HCT116 (cell line): ENCODE measurements at regions not wholly inside any gene's neighbourhood (a gene's known extent, or its start where the extent isn't known, plus 50 kb on each side); places are given as distances from the start of the nearest gene placed in this dataset.

Experiments
- ATAC-seq: fragments of 200-7000 bp; cut with Tn5 transposase; 2 replicates; pipeline ENCODE4 v1.9.1; 2020; ENCODE audit warnings: mild to moderate bottlenecking, moderate library complexity
- BruUV-seq: library from RNA; stranded (reverse); fragments of 400-500 nt; replicated peaks from 2 replicates; lab custom pipeline; 2021; lab: Mats Ljungman, UMichigan
- CTCF ChIA-PET: fragments of 300-600 bp; sonication (Branson Sonifier 250); formaldehyde crosslinking; loops from one replicate; lab custom pipeline; 2021; ENCODE audit warnings: antibody characterized with exemption; lab: Charles Lee
- POLR2A ChIA-PET: fragments of 300-600, 350-600 bp; sonication (Branson Sonifier 250); formaldehyde crosslinking; loops from one replicate; lab custom pipeline; 2021; ENCODE audit warnings: antibody characterized with exemption; lab: Charles Lee
- RAD21 ChIA-PET, 2 experiments: fragments of 300-600 bp; sonication (Branson Sonifier 250); formaldehyde crosslinking; loops; one replicate each; lab custom pipeline; 2023; ENCODE audit warnings: low total read pairs in 2 of 2; ENCODE audit not compliant: uncharacterized antibody in 2 of 2, unreplicated experiment in 2 of 2, low non-redundant PET in 1 of 2; lab: Charles Lee
- DNase-seq: peaks from one replicate; pipeline ENCODE4 v3.0.0-alpha.2; 2010; ENCODE audit warnings: low read depth, low spot score
- H2AFZ ChIP-seq: fragments of 200-600 bp; shearing (Covaris generic), sonication (generic); 2 replicates; pipeline ENCODE4 v1.6.1; 2017; ENCODE audit warnings: low read depth, mixed run types, mixed read lengths, antibody characterized with exemption, low read length; ENCODE audit not compliant: poor library complexity, severe bottlenecking
- H3K27ac ChIP-seq: 2 replicates; pipeline ENCODE4 v1.5.1; 2012; ENCODE audit warnings: low read depth, low read length
- H3K27me3 ChIP-seq: fragments of 200-600 bp; sonication (generic); 2 replicates; pipeline ENCODE4 v1.6.1; 2016; ENCODE audit warnings: mixed run types, low read length, mixed read lengths; ENCODE audit not compliant: insufficient read depth
- H3K36me3 ChIP-seq, 2 experiments: fragments of 200-500 bp in 1 of 2; fragments of 200-600 bp in 1 of 2; sonication (Bioruptor generic) in 1 of 2; sonication (generic) in 1 of 2; 2 replicates each; pipeline versions ENCODE4 v1.5.1 to v1.6.1; 2014 to 2016; ENCODE audit warnings: low read length in 2 of 2, inconsistent platforms in 1 of 2, mixed read lengths in 1 of 2, mixed run types in 1 of 2; ENCODE audit not compliant: insufficient read depth in 2 of 2, control insufficient read depth in 1 of 2
- H3K4me1 ChIP-seq, 2 experiments: fragments of 200-600 bp in 1 of 2; sonication (generic) in 1 of 2; 2 replicates each; pipeline versions ENCODE4 v1.5.1 to v1.6.1; 2012 to 2017; ENCODE audit warnings: low read length in 2 of 2, inconsistent platforms in 1 of 2, mild to moderate bottlenecking in 1 of 2, mixed read lengths in 1 of 2, mixed run types in 1 of 2, moderate library complexity in 1 of 2; ENCODE audit not compliant: insufficient read depth in 2 of 2, control insufficient read depth in 1 of 2
- H3K4me2 ChIP-seq: fragments of 200-600 bp; sonication (generic); 2 replicates; pipeline ENCODE4 v1.6.1; 2017; ENCODE audit warnings: mixed run types, low read length, mixed read lengths
- H3K4me3 ChIP-seq, 2 experiments: fragments of 200-600 bp in 1 of 2; sonication (generic) in 1 of 2; replicated peaks in 1 of 2; 2 replicates each; pipeline ENCODE4 v1.5.1; 2011 to 2016; ENCODE audit warnings: low read length in 2 of 2, control low read depth in 1 of 2, low read depth in 1 of 2, mild to moderate bottlenecking in 1 of 2, mixed read lengths in 1 of 2, mixed run types in 1 of 2
- H3K79me2 ChIP-seq: fragments of 200-600 bp; sonication (generic); 2 replicates; pipeline ENCODE4 v1.6.1; 2017; ENCODE audit warnings: mild to moderate bottlenecking, mixed run types, low read length, moderate library complexity, mixed read lengths; ENCODE audit not compliant: insufficient read depth
- H3K9ac ChIP-seq: fragments of 200-600 bp; sonication (generic); 2 replicates; pipeline ENCODE4 v1.6.1; 2016; ENCODE audit warnings: low read length, mixed read lengths
- H3K9me2 ChIP-seq: fragments of 200-600 bp; sonication (generic), shearing (Covaris generic); 2 replicates; pipeline ENCODE4 v1.6.1; 2017; ENCODE audit warnings: mixed run types, mild to moderate bottlenecking, moderate library complexity; ENCODE audit not compliant: insufficient read depth
- H3K9me3 ChIP-seq, 2 experiments: fragments of 200-500 bp in 1 of 2; fragments of 200-600 bp in 1 of 2; sonication (Bioruptor generic) in 1 of 2; sonication (generic) in 1 of 2; 2 replicates each; pipeline ENCODE4 v1.6.1; 2014 to 2017; ENCODE audit warnings: low read length in 2 of 2, mixed read lengths in 2 of 2, inconsistent platforms in 1 of 2, low read depth in 1 of 2, mild to moderate bottlenecking in 1 of 2, mixed run types in 1 of 2, moderate library complexity in 1 of 2; ENCODE audit not compliant: control insufficient read depth in 1 of 2, insufficient read depth in 1 of 2
- H4K20me1 ChIP-seq: fragments of 200-600 bp; sonication (generic), shearing (Covaris generic); 2 replicates; pipeline ENCODE4 v1.6.1; 2017; ENCODE audit warnings: mixed run types, mild to moderate bottlenecking, moderate library complexity; ENCODE audit not compliant: insufficient read depth
- CEBPB ChIP-seq: IDR thresholded peaks from 2 replicates; pipeline ENCODE4 v1.6.1; 2012; ENCODE audit warnings: low read depth
- CTCF ChIP-seq, 3 experiments: fragments of 200-600 bp in 1 of 3; sonication (generic) in 1 of 3; IDR thresholded peaks in 2 of 3; conservative IDR thresholded peaks in 1 of 3; 2 replicates each; pipeline ENCODE4 v1.5.1; 2012 to 2017; ENCODE audit warnings: low read depth in 2 of 3, low read length in 2 of 3, antibody characterized with exemption in 1 of 3, borderline replicate concordance in 1 of 3, control low read depth in 1 of 3, mild to moderate bottlenecking in 1 of 3, mixed read lengths in 1 of 3, mixed run types in 1 of 3, moderate library complexity in 1 of 3; ENCODE audit not compliant: insufficient read depth in 1 of 3
- EGR1 ChIP-seq: IDR thresholded peaks from 2 replicates; pipeline ENCODE4 v1.6.1; 2012; ENCODE audit warnings: low read depth
- ELF1 ChIP-seq: IDR thresholded peaks from 2 replicates; pipeline ENCODE4 v1.6.1; 2012; ENCODE audit warnings: low read depth, borderline replicate concordance
- EZH2 ChIP-seq: fragments of 200-600 bp; sonication (generic); IDR thresholded peaks from 2 replicates; pipeline ENCODE4 v1.6.1; 2017; ENCODE audit warnings: antibody characterized with exemption, mixed run types
- EZH2phosphoT487 ChIP-seq: fragments of 200-600 bp; IDR thresholded peaks from 2 replicates; pipeline ENCODE4 v1.6.1; 2018; ENCODE audit warnings: antibody characterized with exemption, borderline replicate concordance
- FOSL1 ChIP-seq: IDR thresholded peaks from 2 replicates; pipeline ENCODE4 v1.6.1; 2012; ENCODE audit warnings: low read depth
- JUND ChIP-seq: IDR thresholded peaks from 2 replicates; pipeline ENCODE4 v1.6.1; 2012
- POLR2A ChIP-seq: IDR thresholded peaks from 2 replicates; pipeline ENCODE4 v1.7.0; 2011; ENCODE audit warnings: borderline replicate concordance; ENCODE audit not compliant: insufficient read depth, insufficient read length; ENCODE audit errors: extremely low read depth
- POLR2AphosphoS5 ChIP-seq: IDR thresholded peaks from 2 replicates; pipeline ENCODE4 v1.6.1; 2011; ENCODE audit warnings: mild to moderate bottlenecking, low read depth, low read length, moderate library complexity
- SIN3A ChIP-seq: IDR thresholded peaks from 2 replicates; pipeline ENCODE4 v1.6.1; 2012; ENCODE audit warnings: low read depth
- SP1 ChIP-seq: IDR thresholded peaks from 2 replicates; pipeline ENCODE4 v1.6.1; 2012; ENCODE audit warnings: low read depth
- SRF ChIP-seq: IDR thresholded peaks from 2 replicates; pipeline ENCODE4 v1.6.1; 2012; ENCODE audit warnings: low read depth
- TCF7L2 ChIP-seq: IDR thresholded peaks from 2 replicates; pipeline ENCODE4 v1.7.0; 2011; ENCODE audit warnings: borderline replicate concordance, inconsistent platforms; ENCODE audit not compliant: insufficient read depth, insufficient read length; ENCODE audit errors: extremely low read depth
- YY1 ChIP-seq: IDR thresholded peaks from 2 replicates; pipeline ENCODE4 v1.6.1; 2011; ENCODE audit warnings: low read length, low read depth, moderate library complexity, mild to moderate bottlenecking; ENCODE audit not compliant: insufficient replicate concordance; ENCODE audit errors: extremely low read depth
- ZFX ChIP-seq: fragments of 450-650 bp; IDR thresholded peaks from 2 replicates; pipeline ENCODE4 v1.6.1; 2017
- ZNF274 ChIP-seq: fragments of 200-500 bp; sonication (Bioruptor generic); IDR thresholded peaks from 2 replicates; pipeline ENCODE4 v1.6.1; 2014; ENCODE audit warnings: mild to moderate bottlenecking, low read depth, low read length, inconsistent platforms
- intact Hi-C: fragments of 100-400 bp; cut with micrococcal nuclease; formaldehyde crosslinking; loops from 2 replicates; pipeline ENCODE4 v1.10.0; 2022
- TF ChIP-seq, protein P1 (sequence below): IDR thresholded peaks from 2 replicates; pipeline ENCODE4 v1.6.1; 2012

- H3K9me2 ChIP-seq: no peaks in the 10 kb centered on the region
- H3K4me3 ChIP-seq: no peak overlapping the region
- H4K20me1 ChIP-seq: no peaks in the 10 kb centered on the region
- H3K9ac ChIP-seq: no peak overlapping the region
- CTCF ChIA-PET: no interaction called here
- no peaks in the 10 kb centered on the region for H3K36me3 ChIP-seq
- DNase-seq: no peak
- no peak for TF ChIP-seq ZNF274
- no peak for TF ChIP-seq FOSL1
- TF ChIP-seq ELF1: no peak
- no peak for TF ChIP-seq EZH2phosphoT487
- intact Hi-C loops: no loop called here
- no TSS peak for BruUV-seq
- H3K4me2 ChIP-seq: no peak overlapping the region
- no peak overlapping the region for H2AFZ ChIP-seq
- H3K79me2 ChIP-seq: no peaks in the 10 kb centered on the region
- no peak overlapping the region for H3K27ac ChIP-seq
- no peaks in the 10 kb centered on the region for H3K4me1 ChIP-seq
- H3K9me3 ChIP-seq: no peaks in the 10 kb centered on the region
- ATAC-seq: no peak
- RAD21 ChIA-PET: no interaction called here
- POLR2A ChIA-PET: no interaction called here
- H3K27me3 ChIP-seq: no peaks in the 10 kb centered on the region
These were observed 80.9 kb downstream of the PERP start for GRCh38 chr6:138026342-138026741.

DNA sequence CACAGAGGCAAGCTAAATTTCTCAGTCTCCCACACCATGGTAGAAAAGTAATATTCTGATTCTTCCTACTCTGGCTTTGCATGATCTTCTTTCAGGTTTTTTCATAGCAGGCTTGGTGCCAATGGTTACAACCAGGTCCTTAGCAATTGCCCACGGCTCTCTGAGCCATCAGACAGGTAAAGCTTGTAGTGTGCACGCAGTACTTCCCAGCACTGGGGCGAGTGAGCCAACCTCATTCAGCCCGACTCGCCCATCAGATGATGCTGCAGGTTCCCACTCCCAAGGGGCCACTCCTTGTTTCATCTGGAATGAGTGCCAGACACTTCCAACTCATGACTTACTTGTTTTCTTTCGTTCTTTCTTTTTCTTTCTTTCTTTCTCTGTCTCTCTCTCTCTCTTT is 78.3 kb downstream of the PERP start:
- RAD21 ChIA-PET: no interaction called here
- Histone ChIP-seq H3K79me2 (no peaks in the 10 kb centered on the region), H3K27ac (no peak overlapping the region), H3K9me2 (no peaks in the 10 kb centered on the region), H3K4me1 (no peaks in the 10 kb centered on the region), H4K20me1 (no peaks in the 10 kb centered on the region), H3K36me3 (no peaks in the 10 kb centered on the region), H3K9ac (no peak overlapping the region), H3K9me3 (no peaks in the 10 kb centered on the region), H3K4me3 (no peak overlapping the region), H2AFZ (no peak overlapping the region), H3K4me2 (no peak overlapping the region), H3K27me3 (no peaks in the 10 kb centered on the region)
- no TSS peak for BruUV-seq
- DNase-seq (no peak), ATAC-seq (no peak)
- intact Hi-C loops: no loop called here
- POLR2A ChIA-PET: no interaction called here
- CTCF ChIA-PET: no interaction called here
- TF ChIP-seq SIN3A: no peak
- TF ChIP-seq EGR1: no peak
- TF ChIP-seq SP1: no peak
- no peak for TF ChIP-seq SRF
- no peak for TF ChIP-seq YY1
- TF ChIP-seq CTCF (IDR thresholded peaks at IDR 0.05 in 2 of 3, conservative IDR thresholded peaks at IDR 0.05 in 1 of 3; ENCODE audit: borderline replicate concordance in 1 of 3, insufficient read depth in 1 of 3, low read depth in 2 of 3, low read length in 2 of 3): no peak
- TF ChIP-seq POLR2AphosphoS5: no peak
- TF ChIP-seq TCF7L2: no peak
- TF ChIP-seq EZH2: no peak
- no peak for TF ChIP-seq CEBPB
- TF ChIP-seq, protein P1, sequence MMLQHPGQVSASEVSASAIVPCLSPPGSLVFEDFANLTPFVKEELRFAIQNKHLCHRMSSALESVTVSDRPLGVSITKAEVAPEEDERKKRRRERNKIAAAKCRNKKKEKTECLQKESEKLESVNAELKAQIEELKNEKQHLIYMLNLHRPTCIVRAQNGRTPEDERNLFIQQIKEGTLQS: no peak
- no peak for TF ChIP-seq POLR2A
- TF ChIP-seq JUND: no peak
- no peak for TF ChIP-seq ZFX
- no peak for TF ChIP-seq ZNF274
- no peak for TF ChIP-seq ELF1
